ENCODE measurements at regions not wholly inside any gene's neighbourhood (a gene's known extent, or its start where the extent isn't known, plus 50 kb on each side); places are given as distances from the start of the nearest gene placed in this dataset.
"Not testable (repeated sequence)": the region's sequence is repeated elsewhere in the genome, so short reads cannot be mapped to it uniquely, and the experiment has no call there.

- no peak for FAIRE-seq
These were observed 1224.8 kb downstream of the JRKL start for GRCh38 chr11:97614606-97615005.

DNA sequence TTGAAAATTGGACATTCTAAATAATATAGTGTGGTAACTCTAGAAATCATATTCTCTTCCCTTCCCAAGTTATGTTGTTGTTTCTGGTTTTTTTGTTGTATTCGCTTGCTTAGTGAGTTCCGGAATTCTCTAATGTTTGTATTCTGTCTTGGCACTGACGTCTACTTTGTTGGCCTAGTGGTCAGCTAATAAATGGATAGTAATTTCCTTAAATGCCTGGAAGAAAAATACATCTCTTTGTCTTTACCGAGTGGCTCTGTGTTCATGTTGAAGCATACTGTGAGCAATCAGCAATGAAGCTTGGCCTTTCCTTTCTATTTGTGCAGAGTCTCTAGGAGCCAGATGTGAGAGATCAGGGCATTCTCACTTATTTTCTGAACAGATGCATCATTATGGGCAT, 1225.7 kb downstream of the JRKL start:
- no peak for FAIRE-seq

GRCh38 chr11:97617031-97617430, 1227.2 kb downstream of the JRKL start:
- no peak for FAIRE-seq

GRCh38 chr11:97620007-97620406, 1230.2 kb downstream of the JRKL start:
- no peak for FAIRE-seq

DNA sequence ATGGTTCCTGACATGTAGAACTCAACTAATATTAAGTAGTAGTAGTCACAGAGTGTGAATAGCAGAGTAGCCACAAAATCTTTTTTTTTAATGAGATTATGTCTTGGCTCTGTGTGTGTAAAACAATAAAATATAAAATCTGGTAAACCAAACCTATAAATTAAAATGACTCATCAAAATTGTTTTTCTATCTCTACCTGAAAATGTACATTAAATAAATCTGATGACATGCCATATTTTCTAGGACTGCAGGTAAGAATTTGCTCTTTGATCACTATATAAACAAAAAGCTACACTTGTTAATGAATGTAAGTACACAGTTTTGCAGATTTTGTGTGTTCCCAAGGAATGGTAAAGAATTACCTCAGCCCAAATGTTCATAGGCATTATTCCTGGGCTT, 1231.5 kb downstream of the JRKL start:
- FAIRE-seq = no peak

- FAIRE-seq = no peak
These were observed 1233.0 kb downstream of the JRKL start for GRCh38 chr11:97622795-97623194.

GRCh38 chr11:97636741-97637140, 1246.9 kb downstream of the JRKL start:
- FAIRE-seq = not testable (repeated sequence)

DNA sequence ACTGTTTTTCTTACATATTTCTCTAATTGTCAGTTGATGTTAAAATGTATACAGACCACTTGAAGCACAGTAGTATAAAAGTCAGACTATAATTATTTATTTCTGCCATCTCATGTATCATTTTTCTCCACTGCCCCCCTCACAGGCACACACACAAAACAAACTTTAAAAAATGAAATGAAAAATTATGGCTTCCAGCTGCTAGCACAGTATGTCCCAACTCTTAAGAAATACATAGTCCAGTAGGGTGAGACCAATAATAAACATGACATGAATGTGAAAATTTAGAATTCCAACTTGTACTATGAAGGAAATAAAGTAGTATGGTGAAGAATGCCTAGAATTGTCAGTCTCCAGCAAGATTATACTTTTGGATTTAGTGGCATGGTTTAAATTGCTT, 1247.9 kb downstream of the JRKL start:
- FAIRE-seq = no peak

GRCh38 chr11:97638641-97639224, 1248.9 kb downstream of the JRKL start:
- no peak for FAIRE-seq

GRCh38 chr11:97641988-97642387, 1252.2 kb downstream of the JRKL start:
- no peak for FAIRE-seq

- no peak for FAIRE-seq
These were observed 1255.9 kb downstream of the JRKL start for GRCh38 chr11:97645736-97646135.

GRCh38 chr11:97656356-97656755, 1266.5 kb downstream of the JRKL start:
- no peak for FAIRE-seq

- FAIRE-seq = no peak
These were observed 1268.0 kb downstream of the JRKL start for GRCh38 chr11:97657852-97658251.

GRCh38 chr11:97667057-97667456, 1277.2 kb downstream of the JRKL start:
- no peak for FAIRE-seq

- no peak for FAIRE-seq
These were observed 1293.9 kb downstream of the JRKL start for GRCh38 chr11:97683733-97684132.

DNA sequence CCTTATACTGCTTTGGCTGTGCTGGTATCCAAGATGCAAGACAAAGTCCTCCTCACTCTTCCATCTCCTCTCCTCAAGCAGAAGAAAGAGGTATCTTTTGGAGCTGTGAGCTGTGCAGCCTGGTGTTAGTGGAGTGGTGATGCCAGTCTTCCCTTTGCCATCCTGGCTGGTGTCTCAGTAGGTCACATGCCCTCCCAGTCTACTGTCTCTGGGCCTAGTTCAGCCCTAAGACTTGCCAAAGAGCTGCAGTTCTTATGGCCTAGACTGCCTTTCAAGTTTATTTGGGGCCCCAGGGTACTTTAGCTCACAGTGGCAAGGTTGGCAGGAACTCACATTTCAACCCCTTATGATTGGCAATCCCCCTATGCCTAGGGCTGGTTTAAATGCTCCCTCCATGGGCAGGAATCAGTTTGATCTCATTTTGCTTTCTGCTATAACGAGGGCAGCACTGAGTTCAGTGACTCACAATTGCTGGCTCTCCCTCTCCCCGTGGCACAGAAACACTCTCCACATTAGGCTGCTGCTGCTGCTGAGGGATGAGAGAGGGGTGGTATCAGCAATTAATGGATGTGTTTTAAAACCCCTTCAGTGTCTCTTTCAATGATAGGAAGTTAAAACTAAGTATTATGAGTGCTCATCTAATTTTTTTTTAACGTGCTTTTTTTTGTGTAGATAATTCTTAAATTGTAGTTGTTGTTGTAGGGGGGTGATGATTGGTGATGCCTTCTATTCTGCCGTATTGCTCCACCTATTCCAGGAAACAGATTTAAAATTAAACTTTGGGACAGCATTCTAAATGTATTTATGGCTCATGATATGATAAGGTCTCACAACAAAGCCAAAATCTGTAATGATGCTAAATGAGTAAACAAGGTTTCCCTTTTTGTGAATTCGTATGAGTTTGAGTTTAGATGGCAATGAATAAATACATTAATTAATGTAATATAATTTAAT, 1295.0 kb downstream of the JRKL start:
- FAIRE-seq = no peak

DNA sequence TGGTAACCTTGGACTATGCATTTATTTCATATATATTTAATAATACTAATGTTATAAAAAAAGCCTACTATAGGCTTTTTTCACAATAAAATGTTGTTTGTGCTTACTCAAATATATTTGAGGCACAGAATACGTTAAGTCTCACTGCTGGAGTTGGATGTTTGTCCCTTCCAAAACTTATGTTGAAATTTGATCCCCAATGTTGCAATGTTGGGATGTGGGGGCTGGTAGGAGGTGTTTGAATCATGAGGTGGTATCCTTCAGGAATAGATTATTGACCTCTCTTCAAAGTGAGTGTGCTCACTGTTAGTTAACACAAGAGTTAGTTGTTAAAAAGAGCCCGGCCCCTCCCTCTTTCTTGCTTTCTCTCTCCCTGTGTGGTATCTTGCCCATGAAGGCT, 1295.9 kb downstream of the JRKL start:
- no peak for FAIRE-seq

GRCh38 chr11:97687111-97687510, 1297.3 kb downstream of the JRKL start:
- no peak for FAIRE-seq

DNA sequence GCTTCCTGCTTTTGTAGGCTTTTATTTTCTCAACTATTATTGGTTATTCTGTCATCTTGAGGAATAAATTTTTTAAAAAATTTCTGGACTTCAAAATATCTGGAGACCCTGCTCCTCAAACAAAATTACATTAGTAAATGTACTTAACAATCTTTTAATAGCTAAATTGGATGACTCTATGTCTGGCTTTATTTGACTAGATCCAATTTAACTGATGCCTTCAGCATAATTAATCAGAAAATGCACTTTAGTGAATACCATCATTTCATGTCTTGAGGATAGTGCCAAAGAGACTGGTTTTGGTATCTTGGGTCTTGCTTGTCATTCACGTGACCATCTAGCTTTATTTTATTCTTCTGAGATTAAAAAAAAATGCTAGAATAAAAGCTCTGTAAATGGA, 1301.2 kb downstream of the JRKL start:
- no peak for FAIRE-seq

DNA sequence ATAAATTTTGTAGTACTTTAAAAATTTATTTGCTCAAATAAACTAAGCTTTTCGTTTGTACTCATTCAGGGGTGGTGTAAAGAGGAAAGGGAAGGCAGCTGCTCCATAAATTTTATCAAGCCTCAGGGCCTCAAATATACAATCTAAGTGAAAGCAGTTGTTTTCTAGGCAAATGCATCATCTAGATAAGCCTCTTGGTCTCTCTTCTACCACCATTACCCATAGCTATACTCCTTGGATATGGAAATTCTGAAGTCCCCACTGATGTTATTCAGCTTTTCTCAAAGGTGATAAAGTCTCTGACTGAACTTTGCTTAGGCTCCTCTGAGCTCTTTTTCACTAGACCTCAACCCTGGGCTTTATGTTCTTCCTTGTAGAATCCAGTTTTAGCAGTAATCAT, 1313.1 kb downstream of the JRKL start:
- no peak for FAIRE-seq

- FAIRE-seq = no peak
These were observed 1314.0 kb downstream of the JRKL start for GRCh38 chr11:97703851-97704250.

GRCh38 chr11:97705441-97705840, 1315.3 kb upstream of the CNTN5 start:
- not testable (repeated sequence) for FAIRE-seq

DNA sequence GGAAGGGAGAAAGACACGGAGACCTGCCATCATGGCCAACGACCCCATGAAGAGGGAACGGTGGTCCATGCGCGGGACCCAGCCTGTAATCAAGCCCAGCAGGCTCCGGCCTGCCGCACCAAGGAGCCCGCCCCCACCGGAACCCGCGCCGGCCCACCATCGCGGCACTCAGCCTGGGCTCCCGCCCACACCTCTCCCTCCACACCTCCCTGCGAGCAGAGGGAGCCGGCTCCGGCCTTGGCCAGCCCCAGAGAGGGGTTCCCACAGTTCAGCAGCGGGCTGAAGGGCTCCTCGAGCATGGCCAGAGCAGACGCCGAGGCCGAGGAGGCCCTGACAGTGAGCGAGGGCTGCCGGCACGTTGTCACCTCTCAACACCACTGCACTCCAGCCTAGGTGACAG, 1302.8 kb upstream of the CNTN5 start:
- FAIRE-seq = no peak

- FAIRE-seq = no peak
These were observed 1298.7 kb upstream of the CNTN5 start for GRCh38 chr11:97722065-97722464.

DNA sequence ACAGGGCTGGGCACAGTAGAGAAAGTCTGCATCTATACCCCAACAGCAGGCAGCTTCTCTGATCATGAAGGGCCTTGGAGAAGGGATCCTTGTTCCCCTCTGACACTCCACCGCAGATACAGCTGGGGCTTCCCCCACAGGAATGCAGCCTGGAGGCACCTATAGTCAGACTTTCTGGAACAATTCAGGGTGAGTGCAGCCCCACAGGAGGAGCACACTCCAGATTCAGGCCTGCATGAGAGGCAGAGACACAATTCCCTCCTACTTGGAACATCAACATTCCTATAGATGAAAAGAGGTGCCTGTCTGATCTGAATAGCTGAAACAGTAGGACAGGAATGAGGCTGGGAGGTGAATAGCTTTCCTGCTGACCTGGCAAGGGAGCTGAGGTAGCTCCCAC, 1298.0 kb upstream of the CNTN5 start:
- FAIRE-seq = no peak
